ENCODE measurements at regions not wholly inside any gene's neighbourhood (a gene's known extent, or its start where the extent isn't known, plus 50 kb on each side); places are given as distances from the start of the nearest gene placed in this dataset.

DNA sequence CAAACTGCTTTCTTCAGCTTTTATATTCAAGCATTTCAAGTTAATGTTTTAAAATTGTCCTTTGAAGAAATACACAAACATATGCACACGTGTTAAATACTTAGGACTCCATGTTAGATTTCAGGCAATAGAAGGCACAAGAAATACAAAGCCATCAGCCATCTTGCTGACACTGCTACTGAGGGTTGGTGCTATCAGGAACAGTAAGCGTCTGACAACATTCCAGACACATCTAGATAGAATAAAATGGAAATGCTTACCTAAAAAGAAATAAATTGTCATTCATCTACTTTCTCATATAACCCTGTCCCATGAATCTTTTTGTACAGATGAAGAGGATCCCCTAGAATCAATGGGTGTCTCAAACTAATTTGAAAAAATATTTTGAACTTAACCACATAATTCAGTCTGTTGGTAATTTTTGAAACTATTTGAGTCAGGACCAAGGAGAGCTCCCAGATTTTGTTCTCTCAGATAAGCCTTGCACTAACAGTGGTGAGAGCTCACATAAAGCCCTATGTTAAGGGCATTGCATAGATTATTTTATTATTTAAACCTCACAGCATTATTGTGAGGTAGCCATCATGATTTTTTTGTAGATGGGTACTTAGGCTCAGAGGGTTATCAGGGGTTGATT is 631.1 kb upstream of the POU3F2 start:
- Histone ChIP-seq H3K9ac (ENCODE audit: low read length) (no peak overlapping the region), H3K4me2 (ENCODE audit: low read depth, low read length, poor library complexity, severe bottlenecking) (no peak overlapping the region), H3K36me3 (ENCODE audit: low read length) (no peaks in the 10 kb centered on the region), H2AFZ (ENCODE audit: low read depth, low read length, severe bottlenecking) (no peak overlapping the region), H3K9me2 (replicated peaks; ENCODE audit: insufficient read depth, low read length) (no peaks in the 10 kb centered on the region), H3F3A (ENCODE audit: insufficient read depth) (no peaks in the 10 kb centered on the region), H3K27ac (ENCODE audit: low read depth, low read length) (no peak overlapping the region), H3K4me3 (ENCODE audit: insufficient read depth, low read length, poor library complexity, severe bottlenecking) (no peak overlapping the region), H4K20me1 (ENCODE audit: low read depth, low read length) (no peaks in the 10 kb centered on the region), H3K79me2 (ENCODE audit: insufficient read depth, low read length) (no peaks in the 10 kb centered on the region), H3K27me3 (ENCODE audit: low read length) (no peaks in the 10 kb centered on the region), H3K9me3 (ENCODE audit: insufficient read depth, low read length) (no peaks in the 10 kb centered on the region)
- TF ChIP-seq, protein P1, sequence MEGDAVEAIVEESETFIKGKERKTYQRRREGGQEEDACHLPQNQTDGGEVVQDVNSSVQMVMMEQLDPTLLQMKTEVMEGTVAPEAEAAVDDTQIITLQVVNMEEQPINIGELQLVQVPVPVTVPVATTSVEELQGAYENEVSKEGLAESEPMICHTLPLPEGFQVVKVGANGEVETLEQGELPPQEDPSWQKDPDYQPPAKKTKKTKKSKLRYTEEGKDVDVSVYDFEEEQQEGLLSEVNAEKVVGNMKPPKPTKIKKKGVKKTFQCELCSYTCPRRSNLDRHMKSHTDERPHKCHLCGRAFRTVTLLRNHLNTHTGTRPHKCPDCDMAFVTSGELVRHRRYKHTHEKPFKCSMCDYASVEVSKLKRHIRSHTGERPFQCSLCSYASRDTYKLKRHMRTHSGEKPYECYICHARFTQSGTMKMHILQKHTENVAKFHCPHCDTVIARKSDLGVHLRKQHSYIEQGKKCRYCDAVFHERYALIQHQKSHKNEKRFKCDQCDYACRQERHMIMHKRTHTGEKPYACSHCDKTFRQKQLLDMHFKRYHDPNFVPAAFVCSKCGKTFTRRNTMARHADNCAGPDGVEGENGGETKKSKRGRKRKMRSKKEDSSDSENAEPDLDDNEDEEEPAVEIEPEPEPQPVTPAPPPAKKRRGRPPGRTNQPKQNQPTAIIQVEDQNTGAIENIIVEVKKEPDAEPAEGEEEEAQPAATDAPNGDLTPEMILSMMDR (IDR thresholded peaks at IDR 0.05; ENCODE audit: insufficient read depth, low read length, poor library complexity, severe bottlenecking): no peak
- TF ChIP-seq EZH2phosphoT487 (conservative IDR thresholded peaks at IDR 0.05; ENCODE audit: low read length): no peak

DNA sequence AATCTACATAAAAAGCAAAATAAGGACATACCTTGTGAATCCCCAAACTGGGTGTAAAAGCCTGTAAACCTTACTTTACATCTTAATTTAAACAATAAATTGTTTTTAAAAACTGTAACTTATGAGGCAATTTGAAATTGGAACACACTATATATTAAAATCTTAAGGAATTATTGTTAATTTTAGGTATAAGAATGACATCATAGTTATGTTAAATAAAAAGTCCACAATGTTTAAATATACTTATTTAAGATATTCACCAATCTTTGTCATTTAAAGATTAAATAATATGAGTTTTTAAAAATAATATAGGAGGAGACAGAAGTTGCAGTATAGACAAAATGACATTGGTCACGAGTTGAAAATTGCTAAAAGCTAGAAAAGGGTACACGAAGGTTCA is 621.9 kb upstream of the POU3F2 start:
- no peaks in the 10 kb centered on the region for H3K9me3 ChIP-seq (ENCODE audit: insufficient read depth, low read length)
- H3K9ac ChIP-seq (ENCODE audit: low read length): no peak overlapping the region
- H2AFZ ChIP-seq (ENCODE audit: low read depth, low read length, severe bottlenecking): no peak overlapping the region
- no peaks in the 10 kb centered on the region for H4K20me1 ChIP-seq (ENCODE audit: low read depth, low read length)
- no peak overlapping the region for H3K4me3 ChIP-seq (ENCODE audit: insufficient read depth, low read length, poor library complexity, severe bottlenecking)
- no peaks in the 10 kb centered on the region for H3K79me2 ChIP-seq (ENCODE audit: insufficient read depth, low read length)
- TF ChIP-seq EZH2phosphoT487 (conservative IDR thresholded peaks at IDR 0.05; ENCODE audit: low read length): no peak
- TF ChIP-seq, protein P1 (IDR thresholded peaks at IDR 0.05; ENCODE audit: insufficient read depth, low read length, poor library complexity, severe bottlenecking): no peak
- no peaks in the 10 kb centered on the region for H3K36me3 ChIP-seq (ENCODE audit: low read length)
- no peaks in the 10 kb centered on the region for H3K27me3 ChIP-seq (ENCODE audit: low read length)
- no peak overlapping the region for H3K4me2 ChIP-seq (ENCODE audit: low read depth, low read length, poor library complexity, severe bottlenecking)
- H3K27ac ChIP-seq (ENCODE audit: low read depth, low read length): no peak overlapping the region
- no peaks in the 10 kb centered on the region for H3K9me2 ChIP-seq (replicated peaks; ENCODE audit: insufficient read depth, low read length)
- no peaks in the 10 kb centered on the region for H3F3A ChIP-seq (ENCODE audit: insufficient read depth)

DNA sequence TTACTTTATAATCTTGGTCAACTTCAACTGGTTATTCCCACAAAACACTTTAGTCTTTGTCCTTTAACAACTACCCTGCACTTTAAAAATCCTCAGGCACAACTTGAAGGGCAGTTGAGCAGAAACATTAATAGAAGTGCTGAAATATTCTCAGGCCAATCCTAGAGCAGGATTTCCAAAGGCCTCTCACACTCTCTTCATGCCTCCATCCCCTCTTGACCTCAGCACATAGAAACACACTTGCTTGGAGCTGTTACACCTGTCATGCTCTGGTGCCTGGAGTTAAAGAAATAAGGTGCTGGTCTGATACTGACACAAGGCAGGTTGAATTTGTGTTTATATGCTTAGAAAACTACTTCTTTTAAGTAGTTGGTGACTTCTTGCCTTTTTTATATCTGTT is 618.8 kb upstream of the POU3F2 start:
- Histone ChIP-seq H3K27me3 (ENCODE audit: low read length) (no peaks in the 10 kb centered on the region), H2AFZ (ENCODE audit: low read depth, low read length, severe bottlenecking) (no peak overlapping the region), H3K9me3 (ENCODE audit: insufficient read depth, low read length) (no peaks in the 10 kb centered on the region), H3K4me3 (ENCODE audit: insufficient read depth, low read length, poor library complexity, severe bottlenecking) (no peak overlapping the region), H3K27ac (ENCODE audit: low read depth, low read length) (no peak overlapping the region), H3K36me3 (ENCODE audit: low read length) (no peaks in the 10 kb centered on the region), H4K20me1 (ENCODE audit: low read depth, low read length) (no peaks in the 10 kb centered on the region), H3K4me2 (ENCODE audit: low read depth, low read length, poor library complexity, severe bottlenecking) (no peak overlapping the region), H3K9me2 (replicated peaks; ENCODE audit: insufficient read depth, low read length) (no peaks in the 10 kb centered on the region), H3K9ac (ENCODE audit: low read length) (no peak overlapping the region), H3F3A (ENCODE audit: insufficient read depth) (no peaks in the 10 kb centered on the region), H3K79me2 (ENCODE audit: insufficient read depth, low read length) (no peaks in the 10 kb centered on the region)
- TF ChIP-seq EZH2phosphoT487 (conservative IDR thresholded peaks at IDR 0.05; ENCODE audit: low read length): no peak
- TF ChIP-seq, protein P1 (IDR thresholded peaks at IDR 0.05; ENCODE audit: insufficient read depth, low read length, poor library complexity, severe bottlenecking): no peak
